Stimulated activated naive CD8-positive, alpha-beta T cell treated with anti-CD3 and anti-CD28 coated beads, Interleukin-15, amount 100 ng/mL, for 72 hours (primary cell): ENCODE measurements at regions not wholly inside any gene's neighbourhood (a gene's known extent, or its start where the extent isn't known, plus 50 kb on each side); places are given as distances from the start of the nearest gene placed in this dataset.

Source experiments
- ATAC-seq: fragments of 150-1000 bp; cut with Tn5 transposase; 2 replicates; pipeline ENCODE4 v1.10.0; 2021; ENCODE audit warnings: mild to moderate bottlenecking, moderate library complexity
- DNase-seq, 2 donors: peaks; one replicate each; pipeline ENCODE4 v3.0.0; 2021 to 2022
- H3K27ac Mint-ChIP-seq, 2 donors: one replicate each; pipeline ENCODE4 v1.8.0; 2022; ENCODE audit warnings: mild to moderate bottlenecking in 2 of 2, mixed read lengths in 2 of 2, moderate library complexity in 2 of 2
- H3K27me3 Mint-ChIP-seq: one replicate; pipeline ENCODE4 v1.8.0; 2022; ENCODE audit warnings: mixed read lengths
- H3K4me1 Mint-ChIP-seq: one replicate; pipeline ENCODE4 v1.8.0; 2022; ENCODE audit warnings: mild to moderate bottlenecking, mixed read lengths
- H3K4me3 Mint-ChIP-seq, 2 donors: one replicate each; pipeline ENCODE4 v1.8.0; 2022; ENCODE audit warnings: mild to moderate bottlenecking in 2 of 2, mixed read lengths in 2 of 2, moderate library complexity in 1 of 2
- H3K9me3 Mint-ChIP-seq, 2 donors: one replicate each; pipeline ENCODE4 v1.8.0; 2022; ENCODE audit warnings: mixed read lengths in 2 of 2

DNA sequence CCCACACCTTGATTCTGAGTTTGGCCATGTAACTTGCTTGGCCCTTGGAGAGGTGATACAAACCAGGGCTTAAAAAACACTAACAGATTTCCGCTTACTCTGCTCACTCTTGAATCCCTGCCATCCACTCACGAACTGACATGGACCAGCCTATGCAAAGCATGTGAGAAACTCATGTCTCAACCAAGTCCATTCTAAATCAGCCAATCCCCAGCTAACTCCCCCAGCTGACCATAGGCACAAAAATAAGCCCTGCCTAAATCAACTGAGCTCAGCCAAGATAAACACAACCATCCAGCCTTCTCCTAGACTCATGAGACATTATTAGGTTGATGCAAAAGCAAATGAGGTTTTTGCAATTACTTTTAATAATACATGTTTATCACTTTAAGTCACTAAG lies 353.9 kb upstream of the TBX3 start:
- H3K27ac Mint-ChIP-seq: no peak overlapping the region
- no peaks in the 10 kb centered on the region for H3K27me3 Mint-ChIP-seq
- ATAC-seq (no peak), DNase-seq (no peak)
- H3K9me3 Mint-ChIP-seq: peaks cover 6 to 8% of the 10 kb centered on the region in 2 donors
- H3K4me3 Mint-ChIP-seq: no peak overlapping the region
- no peaks in the 10 kb centered on the region for H3K4me1 Mint-ChIP-seq

DNA sequence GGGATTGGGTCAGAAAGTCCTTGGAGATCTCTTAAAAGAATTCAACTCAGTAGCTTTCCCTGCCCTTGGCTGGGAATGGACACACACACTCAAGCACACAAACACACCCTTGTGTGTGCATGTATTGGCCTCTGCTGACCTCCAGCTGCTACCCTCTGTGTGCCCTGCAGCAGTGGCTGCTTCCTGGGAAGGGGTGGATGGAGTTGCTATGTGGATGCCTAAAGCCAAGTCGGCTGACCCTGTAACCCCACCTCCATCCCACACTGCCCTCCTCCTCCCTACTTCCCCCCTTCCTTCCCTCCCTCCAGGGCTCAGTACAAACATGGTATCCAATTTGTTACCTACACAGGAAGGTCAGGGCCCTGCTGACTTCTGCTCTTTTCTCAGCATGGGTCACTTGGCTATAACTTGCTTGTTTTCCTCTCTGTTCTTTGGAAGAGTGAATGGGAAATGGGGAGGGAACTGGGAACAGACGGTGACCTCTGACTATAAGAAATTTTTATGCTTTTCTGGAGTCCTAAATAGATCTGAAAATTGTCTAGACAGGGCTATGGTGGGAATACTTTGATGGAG lies 351.6 kb upstream of the TBX3 start:
- Mint-ChIP-seq H3K27ac (no peak overlapping the region), H3K27me3 (no peaks in the 10 kb centered on the region), H3K9me3 (peaks cover 0 to 6% of the 10 kb centered on the region in 2 donors), H3K4me3 (no peak overlapping the region), H3K4me1 (no peaks in the 10 kb centered on the region)
- no peak for DNase-seq
- no peak for ATAC-seq

DNA sequence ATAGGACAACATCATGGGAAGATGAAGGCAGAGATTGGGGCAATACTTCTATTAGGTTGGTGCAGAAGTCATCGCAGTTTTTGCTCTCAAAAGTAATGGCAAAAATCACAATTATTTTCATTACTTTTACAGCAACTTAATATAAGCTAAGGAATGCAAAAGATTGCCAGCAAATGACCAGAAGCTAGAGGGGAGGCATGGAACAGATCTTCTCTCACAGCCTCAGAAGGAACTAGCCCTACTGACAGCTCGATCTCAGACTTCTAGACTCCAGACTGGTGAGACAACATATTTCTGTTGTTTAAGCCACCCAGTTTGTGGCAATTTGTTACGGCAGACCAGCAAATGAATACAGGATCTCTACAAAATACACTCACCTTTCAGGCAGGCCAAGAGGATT lies 348.5 kb upstream of the TBX3 start:
- H3K9me3 Mint-ChIP-seq: peaks cover 0 to 4% of the 10 kb centered on the region in 2 donors
- H3K27ac Mint-ChIP-seq: no peak overlapping the region
- H3K4me1 Mint-ChIP-seq: no peaks in the 10 kb centered on the region
- H3K27me3 Mint-ChIP-seq: no peaks in the 10 kb centered on the region
- ATAC-seq: no peak
- H3K4me3 Mint-ChIP-seq: no peak overlapping the region
- no peak for DNase-seq

DNA sequence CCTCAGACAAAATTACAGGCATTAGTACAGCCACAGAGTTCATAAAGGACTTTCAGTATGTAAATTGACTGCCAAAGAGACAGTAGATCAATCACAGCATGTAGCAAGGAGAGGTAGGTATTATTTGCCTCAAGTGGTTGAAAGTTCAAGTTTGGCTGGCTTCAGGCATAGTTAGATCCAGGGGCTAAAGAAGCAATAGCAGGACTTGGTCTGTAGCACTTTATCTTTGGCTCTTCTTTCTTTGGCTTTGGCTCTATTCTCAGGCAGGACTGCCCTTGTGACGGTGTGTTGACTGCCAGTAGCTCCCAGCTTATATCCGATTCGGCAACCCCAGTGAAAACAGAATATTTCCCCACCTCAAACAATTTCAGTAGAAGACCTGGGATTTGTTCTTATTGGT lies 346.0 kb upstream of the TBX3 start:
- DNase-seq: no peak
- H3K27ac Mint-ChIP-seq: no peak overlapping the region
- H3K4me1 Mint-ChIP-seq: no peaks in the 10 kb centered on the region
- H3K9me3 Mint-ChIP-seq: peaks cover 6 to 15% of the 10 kb centered on the region in 2 donors
- no peak overlapping the region for H3K4me3 Mint-ChIP-seq
- ATAC-seq: no peak
- no peaks in the 10 kb centered on the region for H3K27me3 Mint-ChIP-seq

DNA sequence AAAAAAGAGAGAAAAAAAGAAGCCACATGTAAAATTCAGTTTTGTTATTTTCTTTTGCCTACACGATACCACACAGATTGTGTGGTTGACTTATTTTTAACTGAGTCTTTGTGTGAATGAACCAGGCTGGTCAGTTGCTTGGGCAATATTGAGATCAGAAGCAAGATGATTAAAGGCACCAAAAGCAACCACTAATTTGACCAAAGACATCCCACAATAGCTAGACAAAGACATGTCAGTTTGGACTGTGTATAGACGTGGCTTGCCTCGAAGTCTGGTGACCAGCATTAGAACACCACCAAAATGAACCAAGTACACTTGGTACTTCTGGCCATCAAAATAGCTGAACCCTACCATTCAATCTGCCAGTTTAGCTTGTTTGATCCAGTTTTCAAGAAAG lies 340.6 kb upstream of the TBX3 start:
- no peak for DNase-seq
- Mint-ChIP-seq H3K4me1 (no peaks in the 10 kb centered on the region), H3K4me3 (no peak overlapping the region), H3K9me3 (peaks cover 12 to 38% of the 10 kb centered on the region in 2 donors), H3K27me3 (no peaks in the 10 kb centered on the region), H3K27ac (no peak overlapping the region)
- no peak for ATAC-seq

DNA sequence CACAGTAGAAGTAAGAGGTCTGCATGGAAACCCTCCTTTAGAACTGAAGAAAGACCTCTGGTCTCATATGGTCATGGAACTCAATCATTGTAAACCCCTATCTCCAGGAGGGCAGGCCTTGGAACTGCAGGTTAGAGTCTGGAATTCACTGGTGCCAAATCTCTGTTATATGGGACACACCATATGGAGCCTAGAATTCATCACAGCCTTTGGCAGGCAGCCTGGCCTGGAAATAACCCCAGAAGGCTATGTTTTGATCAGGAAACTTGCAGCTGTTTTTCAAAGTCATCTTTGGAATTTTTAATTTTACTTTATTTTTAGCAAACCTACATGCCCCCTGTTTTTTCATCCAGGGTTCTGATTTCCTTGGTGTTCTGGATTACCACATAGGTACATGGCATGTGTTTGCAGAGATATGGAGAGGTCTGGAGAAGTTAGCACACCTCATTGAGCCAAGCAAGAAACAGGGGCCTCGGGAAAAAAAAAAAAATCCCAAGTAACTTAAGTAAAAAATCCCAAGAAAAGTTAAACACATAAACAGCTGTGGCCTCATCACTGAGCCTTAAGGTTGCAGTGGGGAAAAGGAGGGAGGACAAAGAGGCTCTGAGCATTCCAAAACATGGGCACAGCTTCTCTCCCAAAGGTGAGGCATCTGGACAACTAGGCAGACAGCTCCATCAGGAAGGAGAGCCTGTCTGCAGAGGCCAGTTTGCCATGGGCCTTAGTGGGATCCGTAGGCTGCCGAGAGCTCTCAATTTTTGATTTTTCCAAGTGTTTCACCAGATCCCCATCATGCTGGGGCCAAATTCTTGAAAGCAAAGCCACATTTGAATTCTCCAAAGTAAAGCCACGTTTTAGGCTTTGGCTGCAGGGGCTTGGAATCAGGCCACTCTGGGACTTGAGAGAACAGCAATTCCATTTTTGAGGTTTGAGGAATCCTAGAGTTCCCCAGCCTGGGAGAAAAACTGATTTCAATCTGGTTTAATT lies 339.6 kb upstream of the TBX3 start:
- H3K27me3 Mint-ChIP-seq: no peaks in the 10 kb centered on the region
- no peak overlapping the region for H3K27ac Mint-ChIP-seq
- DNase-seq (no peak), ATAC-seq (no peak)
- H3K9me3 Mint-ChIP-seq: peaks cover 8 to 42% of the 10 kb centered on the region in 2 donors
- no peaks in the 10 kb centered on the region for H3K4me1 Mint-ChIP-seq
- no peak overlapping the region for H3K4me3 Mint-ChIP-seq

DNA sequence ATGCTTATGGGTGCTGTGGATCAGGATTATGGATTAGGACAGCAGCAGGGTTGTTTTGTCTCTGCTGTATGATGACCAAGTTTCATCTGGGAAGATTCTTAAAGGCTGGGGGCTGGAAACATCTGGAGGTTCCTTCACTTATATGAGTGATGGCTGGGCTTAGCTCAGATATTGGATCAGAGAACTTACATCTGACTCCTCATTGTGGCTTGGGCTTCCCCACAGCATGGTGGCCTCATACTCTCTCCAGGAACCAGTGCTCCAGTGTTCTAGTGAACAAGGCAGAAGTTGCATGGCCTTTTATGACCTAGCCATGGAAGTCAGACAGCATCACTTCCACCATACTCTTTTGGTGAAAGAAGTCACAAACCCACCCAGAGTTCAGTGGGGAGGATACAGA lies 336.1 kb upstream of the TBX3 start:
- no peak for ATAC-seq
- no peaks in the 10 kb centered on the region for H3K4me1 Mint-ChIP-seq
- no peaks in the 10 kb centered on the region for H3K27me3 Mint-ChIP-seq
- no peak overlapping the region for H3K4me3 Mint-ChIP-seq
- no peak for DNase-seq
- no peak overlapping the region for H3K27ac Mint-ChIP-seq
- peaks cover 13 to 38% of the 10 kb centered on the region in 2 donors for H3K9me3 Mint-ChIP-seq

DNA sequence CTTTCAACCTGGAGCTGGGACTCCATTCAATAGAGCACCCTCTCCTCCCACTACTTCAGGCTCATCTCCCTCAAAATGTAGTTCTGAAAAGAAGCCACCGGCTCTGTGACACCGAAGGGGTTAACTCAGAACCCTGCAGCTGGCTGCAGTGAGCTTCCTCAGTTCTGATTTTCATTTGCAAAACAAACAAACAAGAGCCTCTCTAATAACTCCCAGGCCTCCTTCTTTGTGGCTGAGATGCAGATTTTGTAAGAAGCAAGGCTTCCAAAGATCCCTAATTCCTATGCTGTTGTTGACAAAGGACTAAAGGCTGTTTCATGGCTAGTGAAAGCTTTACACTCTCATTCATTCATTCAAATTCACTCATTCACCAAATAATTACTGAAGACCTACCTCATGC lies 333.4 kb upstream of the TBX3 start:
- Mint-ChIP-seq H3K27me3 (peaks cover 11% of the 10 kb centered on the region), H3K4me3 (no peak overlapping the region), H3K4me1 (no peaks in the 10 kb centered on the region), H3K27ac (no peak overlapping the region), H3K9me3 (peaks cover 21 to 41% of the 10 kb centered on the region in 2 donors)
- ATAC-seq (no peak), DNase-seq (no peak)

DNA sequence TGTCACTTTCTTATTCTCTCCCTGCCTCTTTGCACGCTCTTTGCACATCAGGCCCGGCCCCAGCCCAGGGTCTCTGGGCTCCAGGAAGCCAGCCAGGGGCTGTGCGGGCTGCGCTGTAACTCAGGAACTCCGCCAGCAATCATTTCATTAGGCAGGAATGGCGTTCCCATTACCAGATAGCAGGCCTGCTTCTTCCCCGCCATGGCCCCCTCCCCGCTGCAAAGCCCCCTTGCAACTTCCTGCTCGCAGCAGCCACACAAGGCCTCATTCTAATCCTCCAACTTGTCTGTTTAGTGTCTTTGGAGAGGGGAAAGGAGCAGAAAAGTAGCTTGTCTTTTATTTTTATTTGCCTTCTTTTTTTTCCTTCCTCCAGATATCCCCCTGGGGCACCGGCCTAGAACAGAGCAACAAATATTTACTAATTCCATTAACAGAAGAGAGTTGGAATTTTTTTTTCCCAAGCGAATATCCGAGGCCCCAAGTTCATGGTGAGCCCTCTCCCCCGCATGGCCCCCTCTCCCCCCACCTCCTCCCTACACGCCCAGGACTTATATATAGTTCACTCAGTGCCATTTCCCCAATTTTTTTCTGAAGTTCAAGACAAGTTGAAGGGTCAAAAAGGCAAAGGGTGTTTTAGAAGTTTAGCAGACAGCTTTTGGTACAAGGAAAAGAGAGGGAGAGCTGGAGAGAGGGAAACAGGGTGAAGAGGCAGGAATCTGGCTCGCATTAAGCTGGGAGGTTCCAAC lies 329.4 kb upstream of the TBX3 start:
- Mint-ChIP-seq H3K9me3 (peaks cover 23 to 25% of the 10 kb centered on the region in 2 donors), H3K27me3 (peaks cover 11% of the 10 kb centered on the region), H3K27ac (no peak overlapping the region), H3K4me1 (no peaks in the 10 kb centered on the region), H3K4me3 (no peak overlapping the region)
- no peak for DNase-seq
- ATAC-seq: no peak

DNA sequence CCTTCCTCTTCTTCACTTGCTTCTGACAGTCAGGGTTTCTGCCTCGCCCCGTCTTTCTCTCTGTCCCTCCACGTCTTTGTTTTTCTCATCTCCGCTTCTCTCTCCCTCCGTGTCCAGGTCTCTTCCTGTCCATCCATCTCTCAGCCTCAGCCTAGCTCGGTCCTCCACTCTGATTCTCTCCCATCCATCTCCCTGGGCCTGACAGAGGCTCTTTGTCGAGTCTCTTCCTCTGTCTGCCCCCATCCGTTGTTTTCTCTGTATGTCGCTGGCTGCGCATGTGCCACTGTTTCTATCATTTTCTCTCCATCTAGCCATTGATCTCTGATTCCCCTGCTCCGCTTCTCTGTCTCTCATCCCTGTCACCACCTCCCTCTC lies 328.9 kb upstream of the TBX3 start:
- DNase-seq (no peak), ATAC-seq (no peak)
- no peak overlapping the region for H3K4me3 Mint-ChIP-seq
- H3K27ac Mint-ChIP-seq: no peak overlapping the region
- H3K9me3 Mint-ChIP-seq: peaks cover 17 to 20% of the 10 kb centered on the region in 2 donors
- H3K27me3 Mint-ChIP-seq: peaks cover 11% of the 10 kb centered on the region
- H3K4me1 Mint-ChIP-seq: no peaks in the 10 kb centered on the region

DNA sequence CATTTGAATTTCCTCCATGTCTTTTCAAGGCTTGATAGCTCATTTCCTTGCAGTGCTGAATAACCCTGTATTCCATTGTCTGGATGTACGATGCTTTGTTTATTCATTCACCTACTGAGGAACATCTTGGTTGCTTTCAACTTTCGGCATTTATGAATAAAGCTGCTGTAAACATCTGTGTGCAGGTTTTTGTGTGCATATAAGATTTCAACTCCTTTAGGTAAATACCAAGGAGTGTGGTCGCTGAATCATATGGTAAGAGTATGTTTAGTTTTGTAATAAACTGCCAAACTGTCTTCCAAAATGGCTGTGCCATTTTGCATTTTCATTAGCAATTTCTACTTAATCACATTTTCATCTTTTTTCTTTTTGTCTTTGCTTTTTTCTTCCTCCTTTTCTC lies 327.7 kb upstream of the TBX3 start:
- Mint-ChIP-seq H3K4me3 (no peak overlapping the region), H3K27me3 (peaks cover 11% of the 10 kb centered on the region), H3K27ac (no peak overlapping the region), H3K9me3 (peaks cover 13 to 19% of the 10 kb centered on the region in 2 donors), H3K4me1 (no peaks in the 10 kb centered on the region)
- DNase-seq (no peak), ATAC-seq (no peak)

DNA sequence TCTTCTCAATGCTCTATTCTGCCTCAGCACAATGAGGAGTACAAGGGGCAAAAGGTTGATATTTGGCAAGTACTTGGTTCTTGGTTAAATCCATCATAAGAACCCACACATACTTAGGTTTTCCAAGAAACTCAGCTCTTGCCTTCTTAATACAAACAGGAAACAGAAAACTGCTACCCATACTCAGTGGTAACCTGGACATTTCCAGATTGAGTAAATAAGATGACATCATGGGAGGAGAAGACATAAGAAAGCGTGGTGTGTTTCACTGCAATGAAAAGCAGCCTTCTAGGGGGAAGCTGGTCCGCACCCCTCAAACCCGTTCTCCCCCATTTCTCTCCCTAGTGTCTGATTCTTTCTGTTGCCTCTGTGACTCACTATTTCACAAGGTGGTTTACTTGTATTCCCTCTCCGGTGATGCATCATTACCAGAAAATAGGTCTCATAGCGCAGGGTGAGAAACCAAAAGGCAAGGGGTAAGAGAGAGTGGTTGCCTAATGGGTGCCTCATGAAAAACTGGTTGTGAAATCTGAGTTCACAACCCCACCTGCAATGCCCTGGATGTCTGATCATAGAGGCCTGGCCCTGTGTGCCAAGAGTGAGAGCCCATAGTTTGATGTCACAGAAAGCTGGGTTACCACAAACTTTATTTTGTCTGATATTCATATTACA lies 326.5 kb upstream of the TBX3 start:
- H3K4me3 Mint-ChIP-seq: no peak overlapping the region
- H3K27ac Mint-ChIP-seq: no peak overlapping the region
- no peak for DNase-seq
- ATAC-seq: no peak
- peaks cover 11% of the 10 kb centered on the region for H3K27me3 Mint-ChIP-seq
- H3K4me1 Mint-ChIP-seq: no peaks in the 10 kb centered on the region
- peaks cover 13 to 19% of the 10 kb centered on the region in 2 donors for H3K9me3 Mint-ChIP-seq

DNA sequence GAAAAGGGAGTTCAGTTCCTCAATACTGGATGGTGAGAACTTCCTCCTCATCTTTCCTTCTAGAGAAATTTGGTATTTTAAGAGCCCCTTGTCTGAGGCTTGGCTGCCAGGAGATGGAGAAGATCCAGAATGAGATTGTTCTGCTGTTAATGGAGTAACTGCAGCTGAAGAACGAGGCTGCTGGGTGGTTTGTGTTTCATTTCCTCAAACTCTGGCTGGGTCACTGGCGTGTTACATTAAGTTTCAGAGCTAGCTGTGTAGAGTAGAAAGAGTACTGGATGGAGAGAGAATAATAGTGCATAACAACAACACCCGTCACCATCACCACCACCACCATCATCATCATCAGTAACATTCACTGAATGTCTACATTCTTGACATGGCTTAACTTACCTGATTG lies 325.0 kb upstream of the TBX3 start:
- Mint-ChIP-seq H3K27me3 (peaks cover 11% of the 10 kb centered on the region), H3K9me3 (peaks cover 16 to 19% of the 10 kb centered on the region in 2 donors), H3K4me1 (no peaks in the 10 kb centered on the region), H3K4me3 (no peak overlapping the region), H3K27ac (no peak overlapping the region)
- ATAC-seq (no peak), DNase-seq (no peak)

DNA sequence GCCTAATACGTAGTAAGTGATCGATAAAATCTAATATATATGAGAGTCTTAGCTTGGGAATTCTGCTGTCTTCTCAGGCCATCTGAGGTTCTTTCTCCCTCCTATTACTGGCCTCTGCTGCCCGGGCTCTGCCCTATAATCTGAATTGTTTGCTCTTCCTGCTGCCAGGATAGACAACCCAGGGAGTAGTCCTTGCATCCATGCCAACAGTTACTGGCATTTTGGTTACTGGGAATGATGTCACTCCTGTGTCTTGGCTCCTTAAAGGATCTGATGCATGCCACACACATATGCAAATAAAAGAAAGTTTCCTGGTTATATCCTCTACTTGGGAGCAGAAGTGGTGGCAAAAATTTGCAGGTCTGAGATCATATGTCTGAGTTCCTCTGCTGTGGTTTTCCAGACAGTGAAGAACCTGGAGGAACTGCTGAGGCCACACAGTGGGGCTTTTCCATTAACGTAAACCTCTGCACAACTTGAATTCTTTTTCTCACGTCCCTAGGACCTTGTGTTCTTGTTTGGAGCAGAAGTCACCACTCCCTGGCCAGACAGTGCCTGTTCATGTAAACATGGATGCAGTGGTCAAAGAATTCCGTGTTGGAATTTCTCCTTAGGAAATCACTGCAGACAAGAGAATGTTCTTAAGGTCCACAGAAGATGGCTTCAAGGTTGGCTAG lies 320.6 kb upstream of the TBX3 start:
- H3K9me3 Mint-ChIP-seq: peaks cover 6 to 23% of the 10 kb centered on the region in 2 donors
- no peak overlapping the region for H3K4me3 Mint-ChIP-seq
- no peak overlapping the region for H3K27ac Mint-ChIP-seq
- ATAC-seq (no peak), DNase-seq (no peak)
- no peaks in the 10 kb centered on the region for H3K4me1 Mint-ChIP-seq
- H3K27me3 Mint-ChIP-seq: peaks cover 14% of the 10 kb centered on the region

DNA sequence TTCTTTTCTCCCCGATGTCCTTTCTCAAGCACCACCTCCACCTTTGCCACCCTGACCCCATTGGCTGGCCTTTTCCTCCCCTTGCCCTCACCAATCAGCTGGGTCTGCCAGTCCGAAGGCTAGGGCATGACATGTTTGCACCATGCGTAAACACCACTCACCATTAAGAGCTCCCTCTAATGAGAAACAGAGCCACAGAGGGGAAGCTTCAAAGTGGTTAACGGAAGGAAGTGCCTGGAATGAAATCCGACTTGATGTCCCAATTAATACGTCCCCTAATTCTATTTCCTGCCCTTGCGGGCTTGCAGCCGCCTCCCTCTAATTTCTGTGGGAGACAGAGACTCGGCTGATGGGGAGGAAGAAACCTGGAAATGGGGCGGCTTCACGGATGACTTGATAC lies 318.5 kb upstream of the TBX3 start:
- H3K27ac Mint-ChIP-seq: no peak overlapping the region
- H3K4me3 Mint-ChIP-seq: no peak overlapping the region
- H3K9me3 Mint-ChIP-seq: peaks cover 10 to 23% of the 10 kb centered on the region in 2 donors
- H3K27me3 Mint-ChIP-seq: peaks cover 14% of the 10 kb centered on the region
- H3K4me1 Mint-ChIP-seq: no peaks in the 10 kb centered on the region
- no peak for DNase-seq
- ATAC-seq: no peak
